ENCODE measurements at regions not wholly inside any gene's neighbourhood (a gene's known extent, or its start where the extent isn't known, plus 50 kb on each side); places are given as distances from the start of the nearest gene placed in this dataset.
A peak's percentile ranks its signal among the peaks of the same experiment; 100 is the strongest.

DNA sequence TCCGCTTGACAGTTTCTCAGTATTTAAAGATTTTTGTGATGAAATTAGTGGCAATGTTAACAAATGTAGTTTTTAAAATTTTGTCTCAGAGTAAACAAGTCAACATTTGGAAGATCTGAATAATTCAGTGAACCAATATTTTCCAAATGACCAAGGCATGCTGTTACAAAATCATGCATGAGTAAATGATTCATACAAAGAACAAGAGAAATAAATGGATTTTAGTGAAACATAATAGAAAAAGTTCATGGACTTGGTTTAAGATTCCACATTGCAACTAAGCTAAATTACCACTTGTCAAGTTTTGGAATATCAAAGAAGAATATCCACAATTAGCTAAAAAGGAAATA is 125.7 kb upstream of the SNX19 start:
- TF ChIP-seq, protein P1, sequence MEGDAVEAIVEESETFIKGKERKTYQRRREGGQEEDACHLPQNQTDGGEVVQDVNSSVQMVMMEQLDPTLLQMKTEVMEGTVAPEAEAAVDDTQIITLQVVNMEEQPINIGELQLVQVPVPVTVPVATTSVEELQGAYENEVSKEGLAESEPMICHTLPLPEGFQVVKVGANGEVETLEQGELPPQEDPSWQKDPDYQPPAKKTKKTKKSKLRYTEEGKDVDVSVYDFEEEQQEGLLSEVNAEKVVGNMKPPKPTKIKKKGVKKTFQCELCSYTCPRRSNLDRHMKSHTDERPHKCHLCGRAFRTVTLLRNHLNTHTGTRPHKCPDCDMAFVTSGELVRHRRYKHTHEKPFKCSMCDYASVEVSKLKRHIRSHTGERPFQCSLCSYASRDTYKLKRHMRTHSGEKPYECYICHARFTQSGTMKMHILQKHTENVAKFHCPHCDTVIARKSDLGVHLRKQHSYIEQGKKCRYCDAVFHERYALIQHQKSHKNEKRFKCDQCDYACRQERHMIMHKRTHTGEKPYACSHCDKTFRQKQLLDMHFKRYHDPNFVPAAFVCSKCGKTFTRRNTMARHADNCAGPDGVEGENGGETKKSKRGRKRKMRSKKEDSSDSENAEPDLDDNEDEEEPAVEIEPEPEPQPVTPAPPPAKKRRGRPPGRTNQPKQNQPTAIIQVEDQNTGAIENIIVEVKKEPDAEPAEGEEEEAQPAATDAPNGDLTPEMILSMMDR (conservative IDR thresholded peaks at IDR 0.05; ENCODE audit: control insufficient read depth, insufficient read depth, low read depth, low read length): no peak
- DNase-seq (ENCODE audit: low read depth): peak; percentile 57
- H3K4me3 ChIP-seq (ENCODE audit: control insufficient read depth, low read depth, low read length): no peak overlapping the region

DNA sequence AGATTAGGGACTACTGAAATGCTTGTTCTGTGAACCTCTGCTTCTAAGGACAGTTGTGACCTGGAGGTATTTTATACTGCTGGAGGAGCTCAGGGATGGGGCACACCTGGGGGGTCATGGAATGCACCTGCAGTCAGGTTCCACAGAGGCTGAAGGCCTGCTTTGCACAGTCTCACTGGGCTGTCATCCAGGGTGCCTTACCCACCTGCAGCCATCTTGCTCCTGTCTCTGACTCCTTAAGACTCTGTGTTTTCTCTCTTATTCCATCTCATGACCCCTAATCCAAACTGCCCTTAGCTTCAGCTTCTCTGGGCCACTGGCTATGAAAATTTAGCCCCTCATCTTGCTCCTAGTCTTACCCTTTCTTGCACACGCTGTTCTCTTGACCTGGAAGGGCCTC is 127.0 kb upstream of the SNX19 start:
- no peak for DNase-seq (ENCODE audit: low read depth)
- TF ChIP-seq, protein P1 (conservative IDR thresholded peaks at IDR 0.05; ENCODE audit: control insufficient read depth, insufficient read depth, low read depth, low read length): no peak
- H3K4me3 ChIP-seq (ENCODE audit: control insufficient read depth, low read depth, low read length): no peak overlapping the region

DNA sequence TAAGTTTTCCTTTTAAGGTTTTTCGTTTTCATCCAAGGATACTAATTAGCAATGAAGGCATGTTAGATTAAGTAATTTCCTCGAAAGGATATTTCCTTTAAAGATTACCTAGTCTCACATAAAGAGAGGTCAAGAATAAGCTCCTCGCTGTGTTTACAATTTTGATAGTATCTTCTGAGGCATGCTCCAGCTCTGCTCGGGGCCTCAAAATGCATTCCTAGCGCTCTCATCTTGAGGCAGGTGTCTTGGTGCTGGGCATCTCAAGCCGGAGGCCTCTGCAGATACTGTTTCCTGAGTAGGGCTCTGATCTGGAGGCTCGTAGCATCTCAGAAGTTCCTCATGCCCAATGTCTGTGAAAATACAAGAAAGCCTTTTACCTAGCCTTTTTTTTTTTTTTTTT is 128.6 kb upstream of the SNX19 start:
- TF ChIP-seq, protein P1 (conservative IDR thresholded peaks at IDR 0.05; ENCODE audit: control insufficient read depth, insufficient read depth, low read depth, low read length): no peak
- no peak for DNase-seq (ENCODE audit: low read depth)
- H3K4me3 ChIP-seq (ENCODE audit: control insufficient read depth, low read depth, low read length): no peak overlapping the region

DNA sequence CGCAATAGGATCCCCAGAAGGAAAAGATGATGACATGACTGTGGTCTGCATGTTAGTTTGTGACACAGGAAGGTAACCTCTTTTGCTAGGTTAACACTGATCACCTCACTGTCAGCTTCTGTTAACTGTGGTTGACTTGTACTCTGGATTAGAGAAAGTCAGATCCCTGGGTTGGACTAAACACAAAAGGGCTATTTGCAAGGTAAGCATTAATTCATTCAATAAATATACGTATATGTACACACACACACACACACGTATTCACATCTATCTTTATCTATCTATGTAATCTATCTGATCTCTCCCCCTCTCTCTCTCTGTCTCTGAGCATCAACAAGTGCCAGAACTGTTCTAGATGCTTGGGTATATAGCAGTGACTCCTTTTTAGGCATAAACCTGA is 136.1 kb upstream of the SNX19 start:
- H3K4me3 ChIP-seq (ENCODE audit: control insufficient read depth, low read depth, low read length): no peak overlapping the region
- TF ChIP-seq, protein P1 (conservative IDR thresholded peaks at IDR 0.05; ENCODE audit: control insufficient read depth, insufficient read depth, low read depth, low read length): no peak
- no peak for DNase-seq (ENCODE audit: low read depth)

DNA sequence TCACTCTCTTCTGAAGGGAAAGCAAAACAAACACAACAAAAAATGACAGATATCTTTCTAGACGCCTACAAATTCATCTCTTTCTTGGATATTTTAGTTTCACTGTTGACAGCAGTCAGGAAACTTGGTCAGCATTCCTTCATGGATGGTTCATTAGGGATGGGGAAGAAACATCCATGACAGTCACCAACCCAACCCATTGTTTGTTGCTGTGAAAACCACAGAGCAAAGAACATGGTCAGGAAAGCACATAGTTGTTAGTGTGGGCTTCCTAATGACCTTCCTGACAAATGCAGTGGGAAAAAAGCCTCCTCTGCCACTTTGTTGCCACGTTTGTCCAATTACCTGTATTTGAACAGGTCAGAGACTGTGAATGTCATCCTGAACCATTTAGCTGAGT is 139.8 kb upstream of the SNX19 start:
- no peak for DNase-seq (ENCODE audit: low read depth)
- H3K4me3 ChIP-seq (ENCODE audit: control insufficient read depth, low read depth, low read length): no peak overlapping the region
- TF ChIP-seq, protein P1 (conservative IDR thresholded peaks at IDR 0.05; ENCODE audit: control insufficient read depth, insufficient read depth, low read depth, low read length): no peak

DNA sequence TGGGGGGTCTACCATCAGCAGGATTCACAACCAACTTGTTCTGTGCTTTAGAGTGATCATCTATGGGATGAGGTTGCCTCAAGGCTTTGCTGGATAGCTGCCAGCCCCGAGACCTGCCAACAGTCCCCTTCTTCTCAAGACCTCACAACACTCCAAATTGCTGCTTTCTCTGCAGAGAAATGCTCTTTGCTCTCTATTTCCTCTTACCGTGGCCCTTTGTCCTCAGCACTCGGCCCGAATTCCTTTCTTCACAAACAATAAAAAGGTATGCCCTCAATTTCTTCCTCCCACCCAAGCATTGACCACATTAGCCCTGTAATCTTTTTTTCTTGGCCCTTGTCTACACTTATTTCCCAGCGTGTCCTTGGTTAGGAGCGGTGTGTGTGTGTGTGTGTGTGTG is 147.4 kb upstream of the SNX19 start:
- H3K4me3 ChIP-seq (ENCODE audit: control insufficient read depth, low read depth, low read length): no peak overlapping the region

More for the DNA sequence above, 147.4 kb upstream of the SNX19 start:
- TF ChIP-seq, protein P1 (conservative IDR thresholded peaks at IDR 0.05; ENCODE audit: control insufficient read depth, insufficient read depth, low read depth, low read length): no peak
- DNase-seq (ENCODE audit: low read depth): no peak
